ENCODE measurements at regions not wholly inside any gene's neighbourhood (a gene's known extent, or its start where the extent isn't known, plus 50 kb on each side); places are given as distances from the start of the nearest gene placed in this dataset.

DNA sequence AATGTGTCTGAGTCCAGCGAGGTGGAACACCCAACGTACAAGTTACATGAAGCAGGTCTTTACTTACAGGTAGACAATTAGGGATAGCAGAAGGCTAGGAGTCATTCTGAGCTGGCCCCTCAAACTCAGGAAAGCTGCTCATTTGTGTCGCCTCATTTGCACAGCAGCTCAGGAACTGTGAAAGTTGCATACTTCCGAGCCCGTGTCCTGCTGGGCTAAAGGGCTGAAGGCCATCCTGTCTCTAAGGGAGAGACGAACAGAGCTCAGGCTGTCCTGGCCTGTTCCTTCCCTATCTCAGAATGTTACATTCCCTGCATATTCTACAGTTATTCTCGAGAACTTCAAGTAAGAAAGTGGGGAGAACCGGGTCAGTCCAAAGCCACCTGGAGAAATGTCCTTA is 99.0 kb downstream of the FAM124B start:
- no peak for ATAC-seq

DNA sequence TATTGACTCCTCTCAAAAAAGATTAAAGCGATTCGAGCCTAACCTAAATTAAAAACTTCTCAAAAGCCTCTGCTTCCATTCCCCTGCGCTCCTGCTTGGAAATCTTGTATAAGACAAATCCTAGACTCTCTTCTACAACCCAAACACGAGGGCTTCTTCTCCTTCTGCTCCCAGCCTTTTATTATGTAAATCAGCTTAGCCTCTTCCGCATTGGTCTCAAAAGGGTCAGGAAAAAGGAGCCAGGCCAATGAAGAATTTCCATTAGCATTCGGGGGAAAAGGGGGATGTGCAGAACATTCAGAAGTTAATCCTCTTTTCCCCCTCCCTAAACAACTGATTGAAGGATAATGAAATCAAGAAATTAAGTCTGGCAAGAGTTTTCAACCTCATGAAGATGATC is 107.9 kb downstream of the FAM124B start:
- Histone ChIP-seq H3K4me1 (no peaks in the 10 kb centered on the region), H3K27me3 (peaks cover 0 to 40% (median 21%) of the 10 kb centered on the region in 7 donors), H3K36me3 (no peaks in the 10 kb centered on the region), H3K27ac (no peak overlapping the region), H3K4me3 (no peak overlapping the region), H3K9me3 (no peaks in the 10 kb centered on the region)
- DNase-seq, result no peak
- intact Hi-C loops (cut with DNase I), result no loop called here
- TF ChIP-seq, protein P1, sequence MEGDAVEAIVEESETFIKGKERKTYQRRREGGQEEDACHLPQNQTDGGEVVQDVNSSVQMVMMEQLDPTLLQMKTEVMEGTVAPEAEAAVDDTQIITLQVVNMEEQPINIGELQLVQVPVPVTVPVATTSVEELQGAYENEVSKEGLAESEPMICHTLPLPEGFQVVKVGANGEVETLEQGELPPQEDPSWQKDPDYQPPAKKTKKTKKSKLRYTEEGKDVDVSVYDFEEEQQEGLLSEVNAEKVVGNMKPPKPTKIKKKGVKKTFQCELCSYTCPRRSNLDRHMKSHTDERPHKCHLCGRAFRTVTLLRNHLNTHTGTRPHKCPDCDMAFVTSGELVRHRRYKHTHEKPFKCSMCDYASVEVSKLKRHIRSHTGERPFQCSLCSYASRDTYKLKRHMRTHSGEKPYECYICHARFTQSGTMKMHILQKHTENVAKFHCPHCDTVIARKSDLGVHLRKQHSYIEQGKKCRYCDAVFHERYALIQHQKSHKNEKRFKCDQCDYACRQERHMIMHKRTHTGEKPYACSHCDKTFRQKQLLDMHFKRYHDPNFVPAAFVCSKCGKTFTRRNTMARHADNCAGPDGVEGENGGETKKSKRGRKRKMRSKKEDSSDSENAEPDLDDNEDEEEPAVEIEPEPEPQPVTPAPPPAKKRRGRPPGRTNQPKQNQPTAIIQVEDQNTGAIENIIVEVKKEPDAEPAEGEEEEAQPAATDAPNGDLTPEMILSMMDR (IDR thresholded peaks at IDR 0.05), result no peak
- ATAC-seq, result no peak
- WGBS, 2 donors, result 68% methylated on average over 6 of the region's 6 CpGs

More for the DNA sequence above, 99.0 kb downstream of the FAM124B start:
- H3K9me3 ChIP-seq, result no peaks in the 10 kb centered on the region
- H3K4me1 ChIP-seq, result no peaks in the 10 kb centered on the region
- H3K27me3 ChIP-seq, result no peaks in the 10 kb centered on the region
- intact Hi-C loops (cut with DNase I), result no loop called here
- TF ChIP-seq, protein P1 (IDR thresholded peaks at IDR 0.05), result no peak
- no peak overlapping the region for H3K27ac ChIP-seq
- DNase-seq, result no peak
- 71 to 72% methylated on average over 8 of the region's 8 CpGs for WGBS, 2 donors
- no peak overlapping the region for H3K4me3 ChIP-seq
- no peaks in the 10 kb centered on the region for H3K36me3 ChIP-seq

DNA sequence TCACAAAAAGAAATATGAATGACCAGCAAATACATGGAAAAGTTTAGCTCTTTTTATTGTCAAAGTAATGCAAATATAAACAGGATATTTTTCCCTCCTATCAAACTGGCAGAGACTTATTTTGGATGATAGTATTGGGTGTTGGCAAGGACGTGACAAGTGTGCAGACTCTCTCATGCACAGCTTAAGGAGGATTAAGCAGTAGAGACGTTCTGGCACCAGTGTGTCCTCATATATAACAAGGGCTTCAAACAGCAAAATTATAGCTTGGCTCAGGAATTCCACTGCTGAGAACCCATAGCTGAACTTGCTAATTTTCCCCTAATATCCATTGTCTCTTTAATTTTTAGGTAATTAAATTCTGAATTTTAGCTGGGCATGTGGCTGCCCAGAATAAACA is 114.4 kb downstream of the FAM124B start:
- H3K36me3 ChIP-seq, result no peaks in the 10 kb centered on the region
- TF ChIP-seq, protein P1 (IDR thresholded peaks at IDR 0.05), result no peak
- WGBS, 2 donors, result 50 to 52% methylated on average over 2 of the region's 2 CpGs
- peaks cover 0 to 55% (median 28%) of the 10 kb centered on the region in 7 donors for H3K27me3 ChIP-seq
- no peaks in the 10 kb centered on the region for H3K9me3 ChIP-seq
- peaks cover 0 to 12% (median 0%) of the 10 kb centered on the region in 9 donors for H3K4me1 ChIP-seq
- ATAC-seq, result no peak
- DNase-seq, result no peak
- H3K27ac ChIP-seq, result no peak overlapping the region
- intact Hi-C loops (cut with DNase I), result loop anchor here in 1 of 10 donors (5.0 kb wide), 1 partner anchor 315 kb away; no protein-coding TSS in a partner anchor
- H3K4me3 ChIP-seq, result no peak overlapping the region

DNA sequence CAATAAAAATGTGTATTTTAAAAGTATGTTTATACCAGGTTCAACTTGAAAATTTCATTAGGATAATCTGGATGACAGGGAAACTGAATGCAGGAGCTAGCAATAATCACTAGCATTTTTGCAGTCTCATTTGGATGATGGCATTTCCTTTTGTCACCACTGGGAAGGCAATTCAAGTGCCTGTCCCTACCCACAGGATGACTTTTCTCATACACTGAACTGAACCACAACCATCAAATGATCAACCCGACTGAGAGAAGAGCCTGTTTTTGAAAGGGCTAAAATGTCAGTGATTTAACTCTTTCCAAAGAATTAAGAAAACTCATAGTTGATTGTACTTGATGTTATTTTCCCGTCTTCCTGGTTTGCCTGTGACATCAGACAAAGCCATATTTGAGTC is 115.0 kb downstream of the FAM124B start:
- Histone ChIP-seq H3K4me3 (no peak overlapping the region), H3K9me3 (no peaks in the 10 kb centered on the region), H3K27me3 (peaks cover 0 to 55% (median 28%) of the 10 kb centered on the region in 7 donors), H3K27ac (no peak overlapping the region), H3K4me1 (peaks cover 0 to 12% (median 0%) of the 10 kb centered on the region in 9 donors), H3K36me3 (no peaks in the 10 kb centered on the region)
- intact Hi-C loops (cut with DNase I), result loop anchor here in 1 of 10 donors (5.0 kb wide), 1 partner anchor 315 kb away; no protein-coding TSS in a partner anchor
- TF ChIP-seq, protein P1 (IDR thresholded peaks at IDR 0.05), result no peak
- 51 to 54% methylated on average over 2 of the region's 2 CpGs for WGBS, 2 donors
- DNase-seq (no peak), ATAC-seq (no peak)
